ENCODE measurements at regions not wholly inside any gene's neighbourhood (a gene's known extent, or its start where the extent isn't known, plus 50 kb on each side); places are given as distances from the start of the nearest gene placed in this dataset.
"Not testable (repeated sequence)": the region's sequence is repeated elsewhere in the genome, so short reads cannot be mapped to it uniquely, and the experiment has no call there.

DNA sequence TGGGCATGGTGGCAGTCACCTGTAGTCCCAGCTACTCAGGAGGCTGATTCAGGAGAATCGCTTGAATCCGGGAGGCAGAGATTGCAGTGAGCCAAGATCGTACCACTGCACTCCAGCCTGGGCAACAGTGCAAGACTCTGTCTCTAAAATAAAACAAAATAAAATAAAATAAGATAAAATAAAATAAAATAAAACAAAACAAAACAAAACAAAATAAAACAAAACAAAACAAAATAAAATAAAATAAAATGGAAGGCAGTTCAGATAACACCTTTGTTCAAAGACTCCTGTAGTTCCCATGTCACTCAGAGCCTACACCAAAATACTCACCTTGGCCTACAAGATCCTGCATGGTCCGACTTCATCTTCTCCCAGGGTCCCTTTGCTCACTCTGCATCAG, 61.3 kb downstream of the SYF2 start:
- H3K4me3 ChIP-seq (ENCODE audit: low read depth, low read length); DNase-seq (ENCODE audit: low read depth): not testable (repeated sequence)

DNA sequence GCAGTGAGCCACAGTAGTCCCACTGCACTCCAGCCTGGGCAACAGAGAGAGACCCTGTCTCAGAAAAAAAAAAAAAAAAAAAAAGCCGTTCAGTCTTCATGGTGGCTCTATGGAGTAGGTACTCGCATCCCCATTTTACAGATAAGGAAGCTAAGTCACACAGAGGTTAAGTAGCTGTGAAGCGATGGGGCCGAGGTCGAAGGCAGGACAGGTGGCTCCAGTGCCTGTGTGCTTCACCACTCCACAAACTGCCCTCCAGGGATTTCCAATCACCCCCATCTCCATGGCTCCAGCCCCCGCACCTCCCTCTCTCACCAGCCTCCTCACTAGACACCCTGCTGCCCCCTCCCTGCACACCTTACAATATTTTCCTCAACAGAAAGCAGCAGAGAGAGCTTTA, 61.9 kb downstream of the SYF2 start:
- no peak overlapping the region for H3K4me3 ChIP-seq (ENCODE audit: low read depth, low read length)
- TF ChIP-seq POLR2A (IDR thresholded peaks at IDR 0.05; ENCODE audit: extremely low read depth, insufficient read length) = no peak
- DNase-seq (ENCODE audit: low read depth) = no peak

DNA sequence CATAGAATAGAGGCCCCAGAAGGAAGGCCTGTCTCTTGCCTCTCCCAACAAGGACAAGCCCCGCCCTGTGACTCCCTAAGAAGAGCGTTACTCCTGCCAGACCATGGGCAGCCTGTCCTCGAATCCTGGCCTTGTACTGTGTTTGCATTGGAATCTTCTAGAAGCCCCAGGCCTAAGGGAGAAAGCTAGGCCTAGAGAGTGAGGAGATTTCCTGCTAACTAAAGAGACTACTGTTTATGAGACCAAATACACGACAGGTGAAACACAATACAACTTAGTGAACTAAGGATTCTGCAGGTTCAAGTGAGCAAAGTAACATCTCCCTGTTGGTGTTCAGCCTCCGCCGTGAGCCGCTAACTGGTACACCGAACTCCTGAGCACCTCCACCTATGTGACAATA, 62.7 kb downstream of the SYF2 start:
- H3K4me3 ChIP-seq (ENCODE audit: low read depth, low read length) = no peak overlapping the region
- DNase-seq (ENCODE audit: low read depth) = no peak
- TF ChIP-seq, protein P1, sequence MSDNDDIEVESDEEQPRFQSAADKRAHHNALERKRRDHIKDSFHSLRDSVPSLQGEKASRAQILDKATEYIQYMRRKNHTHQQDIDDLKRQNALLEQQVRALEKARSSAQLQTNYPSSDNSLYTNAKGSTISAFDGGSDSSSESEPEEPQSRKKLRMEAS (IDR thresholded peaks at IDR 0.05; ENCODE audit: low read depth, low read length) = no peak
- no peak for TF ChIP-seq POLR2A (IDR thresholded peaks at IDR 0.05; ENCODE audit: extremely low read depth, insufficient read length)
- TF ChIP-seq, protein P2, sequence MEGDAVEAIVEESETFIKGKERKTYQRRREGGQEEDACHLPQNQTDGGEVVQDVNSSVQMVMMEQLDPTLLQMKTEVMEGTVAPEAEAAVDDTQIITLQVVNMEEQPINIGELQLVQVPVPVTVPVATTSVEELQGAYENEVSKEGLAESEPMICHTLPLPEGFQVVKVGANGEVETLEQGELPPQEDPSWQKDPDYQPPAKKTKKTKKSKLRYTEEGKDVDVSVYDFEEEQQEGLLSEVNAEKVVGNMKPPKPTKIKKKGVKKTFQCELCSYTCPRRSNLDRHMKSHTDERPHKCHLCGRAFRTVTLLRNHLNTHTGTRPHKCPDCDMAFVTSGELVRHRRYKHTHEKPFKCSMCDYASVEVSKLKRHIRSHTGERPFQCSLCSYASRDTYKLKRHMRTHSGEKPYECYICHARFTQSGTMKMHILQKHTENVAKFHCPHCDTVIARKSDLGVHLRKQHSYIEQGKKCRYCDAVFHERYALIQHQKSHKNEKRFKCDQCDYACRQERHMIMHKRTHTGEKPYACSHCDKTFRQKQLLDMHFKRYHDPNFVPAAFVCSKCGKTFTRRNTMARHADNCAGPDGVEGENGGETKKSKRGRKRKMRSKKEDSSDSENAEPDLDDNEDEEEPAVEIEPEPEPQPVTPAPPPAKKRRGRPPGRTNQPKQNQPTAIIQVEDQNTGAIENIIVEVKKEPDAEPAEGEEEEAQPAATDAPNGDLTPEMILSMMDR (IDR thresholded peaks at IDR 0.05; ENCODE audit: low read depth, low read length) = no peak
- no peak for TF ChIP-seq MYC (IDR thresholded peaks at IDR 0.05; ENCODE audit: low read depth, low read length)

DNA sequence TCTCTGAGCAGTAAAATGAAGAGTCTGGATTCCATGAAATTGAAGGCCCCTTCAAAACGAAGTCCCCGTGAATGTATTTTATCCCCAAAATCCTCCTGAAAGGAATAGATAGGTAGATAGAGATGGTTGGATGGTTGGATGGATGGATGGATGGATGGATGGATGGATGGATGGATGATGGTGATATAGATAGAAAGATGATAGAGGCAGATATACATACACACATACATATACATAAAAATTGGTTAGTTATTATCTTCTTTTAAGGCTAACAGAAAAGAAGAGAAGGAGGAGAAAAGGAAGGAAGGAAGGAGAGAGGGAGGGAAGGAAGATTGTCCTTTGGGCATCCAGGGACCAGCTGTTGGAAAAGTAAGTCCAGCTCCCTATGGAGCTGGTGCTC, 63.1 kb downstream of the SYF2 start:
- TF ChIP-seq, protein P1 (IDR thresholded peaks at IDR 0.05; ENCODE audit: low read depth, low read length) = no peak
- no peak for TF ChIP-seq MYC (IDR thresholded peaks at IDR 0.05; ENCODE audit: low read depth, low read length)
- no peak overlapping the region for H3K4me3 ChIP-seq (ENCODE audit: low read depth, low read length)
- DNase-seq (ENCODE audit: low read depth) = no peak

DNA sequence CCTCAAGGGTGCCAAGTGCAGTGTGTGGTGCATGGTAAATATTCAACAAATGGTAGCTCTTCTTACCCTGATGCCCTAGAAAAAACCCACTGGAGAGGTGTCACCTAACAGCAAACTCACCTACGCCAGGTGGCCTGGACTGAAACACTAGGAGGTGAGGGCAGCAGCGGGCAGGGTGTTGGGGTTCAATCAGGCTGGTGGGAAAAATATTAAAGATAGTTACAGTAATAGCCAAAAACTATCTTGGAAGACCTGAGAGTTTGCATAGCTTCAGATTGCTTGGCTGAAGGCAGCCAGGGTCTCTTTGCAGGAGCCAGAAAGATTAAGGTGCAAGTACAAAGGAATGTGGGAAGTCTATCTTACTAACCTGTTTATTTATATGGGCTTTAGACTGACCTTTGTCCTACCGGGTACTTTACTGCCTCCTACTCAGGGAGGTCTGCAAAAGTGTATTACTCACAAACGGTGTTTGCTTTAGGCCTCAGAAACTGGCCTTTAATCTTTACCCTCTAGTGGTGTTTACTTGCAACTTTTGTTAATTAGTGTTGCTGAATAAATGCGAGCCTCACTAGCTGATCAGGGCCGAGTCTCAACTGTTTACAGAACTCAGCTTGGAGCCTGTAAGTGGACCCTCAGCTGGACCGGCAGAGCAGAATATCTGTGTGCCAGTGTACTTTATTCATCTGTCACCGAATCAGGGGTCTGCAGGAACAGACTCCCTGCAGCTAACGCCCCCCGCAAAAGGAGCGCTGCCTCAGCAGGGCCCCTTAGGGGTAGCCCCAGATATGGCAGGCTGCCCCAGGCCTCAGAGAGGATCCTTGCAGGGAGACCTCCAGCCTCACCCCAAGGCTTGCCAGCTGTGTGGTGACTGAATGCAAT, 63.9 kb downstream of the SYF2 start:
- no peak for DNase-seq (ENCODE audit: low read depth)
- H3K4me3 ChIP-seq (ENCODE audit: low read depth, low read length) = no peak overlapping the region
- TF ChIP-seq POLR2A (IDR thresholded peaks at IDR 0.05; ENCODE audit: extremely low read depth, insufficient read length) (no peak), MYC (IDR thresholded peaks at IDR 0.05; ENCODE audit: low read depth, low read length) (no peak)
- TF ChIP-seq, protein P2 (IDR thresholded peaks at IDR 0.05; ENCODE audit: low read depth, low read length) = no peak
- TF ChIP-seq, protein P1 (IDR thresholded peaks at IDR 0.05; ENCODE audit: low read depth, low read length) = no peak

DNA sequence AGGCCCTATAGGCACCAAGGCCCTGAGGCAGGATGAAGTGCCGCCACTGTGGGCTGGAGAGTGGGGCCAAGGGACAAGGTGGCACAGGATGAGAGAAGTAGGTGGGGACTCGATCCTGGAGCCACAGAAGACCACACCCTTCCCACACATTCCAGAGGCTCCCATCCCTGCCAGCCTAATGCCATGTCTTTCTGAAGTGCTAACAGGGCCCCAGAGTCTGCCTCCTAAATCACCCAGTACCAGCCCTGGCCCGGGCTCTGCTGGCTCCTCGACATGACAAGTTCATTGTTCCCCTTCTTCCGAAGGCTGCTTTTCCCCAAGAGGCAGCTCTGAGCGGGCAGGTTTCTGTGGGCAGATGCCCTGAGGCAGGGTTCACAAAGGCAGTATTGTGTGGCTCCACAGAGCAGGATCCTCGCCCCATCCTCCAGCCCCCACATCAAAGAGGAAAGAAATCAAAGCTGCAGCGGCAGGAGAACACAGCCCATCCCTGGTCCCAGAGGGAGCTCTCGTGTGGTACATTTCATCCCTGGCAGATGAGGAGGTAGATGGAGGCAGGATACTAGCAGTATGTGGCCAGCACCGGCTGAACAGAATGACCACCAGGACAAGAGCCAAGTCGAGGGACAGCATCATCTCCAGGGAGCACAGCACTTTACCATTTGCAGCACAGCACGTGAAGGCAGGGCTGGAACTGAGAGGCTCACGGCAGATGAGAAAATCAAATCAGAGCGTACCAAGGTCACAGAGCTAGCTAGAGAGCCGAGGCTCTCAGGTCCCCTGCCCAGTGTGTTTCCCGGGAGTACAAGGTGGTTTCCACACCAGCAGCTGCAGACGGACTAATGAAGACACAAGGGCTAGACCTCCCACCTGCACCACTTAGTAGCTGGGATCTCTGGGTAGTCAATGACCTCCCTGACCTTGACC, 64.8 kb downstream of the SYF2 start:
- TF ChIP-seq, protein P2 (IDR thresholded peaks at IDR 0.05; ENCODE audit: low read depth, low read length) = no peak
- TF ChIP-seq, protein P1 (IDR thresholded peaks at IDR 0.05; ENCODE audit: low read depth, low read length) = no peak
- TF ChIP-seq MYC (IDR thresholded peaks at IDR 0.05; ENCODE audit: low read depth, low read length) = no peak
- TF ChIP-seq POLR2A (IDR thresholded peaks at IDR 0.05; ENCODE audit: extremely low read depth, insufficient read length) = no peak
- no peak overlapping the region for H3K4me3 ChIP-seq (ENCODE audit: low read depth, low read length)
- DNase-seq (ENCODE audit: low read depth) = no peak

DNA sequence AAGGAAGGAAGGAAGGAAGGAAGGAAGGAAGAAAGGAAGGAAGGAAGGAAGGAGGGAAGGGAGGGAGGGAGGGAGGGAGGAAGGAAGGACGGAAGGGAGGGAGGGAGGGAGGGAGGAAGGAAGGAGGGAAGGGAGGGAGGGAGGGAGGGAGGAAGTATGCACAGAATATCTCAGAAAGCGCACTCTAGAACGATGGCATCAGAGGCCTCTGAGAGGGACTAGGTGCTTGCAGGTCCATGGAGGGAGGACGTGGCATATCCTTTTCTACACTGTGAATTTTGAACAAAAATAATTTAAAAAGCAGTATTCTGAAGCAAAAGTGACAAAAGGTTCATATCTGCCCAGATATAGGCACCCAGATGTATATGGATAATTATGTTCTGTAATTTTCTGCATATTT, 65.5 kb downstream of the SYF2 start:
- DNase-seq (ENCODE audit: low read depth) = no peak
- TF ChIP-seq POLR2A (IDR thresholded peaks at IDR 0.05; ENCODE audit: extremely low read depth, insufficient read length) (no peak), MYC (IDR thresholded peaks at IDR 0.05; ENCODE audit: low read depth, low read length) (no peak)
- TF ChIP-seq, protein P1 (IDR thresholded peaks at IDR 0.05; ENCODE audit: low read depth, low read length) = no peak
- TF ChIP-seq, protein P2 (IDR thresholded peaks at IDR 0.05; ENCODE audit: low read depth, low read length) = no peak
- H3K4me3 ChIP-seq (ENCODE audit: low read depth, low read length) = no peak overlapping the region

Data from NB4 (cell line).